ENCODE measurements at regions not wholly inside any gene's neighbourhood (a gene's known extent, or its start where the extent isn't known, plus 50 kb on each side); places are given as distances from the start of the nearest gene placed in this dataset.

DNA sequence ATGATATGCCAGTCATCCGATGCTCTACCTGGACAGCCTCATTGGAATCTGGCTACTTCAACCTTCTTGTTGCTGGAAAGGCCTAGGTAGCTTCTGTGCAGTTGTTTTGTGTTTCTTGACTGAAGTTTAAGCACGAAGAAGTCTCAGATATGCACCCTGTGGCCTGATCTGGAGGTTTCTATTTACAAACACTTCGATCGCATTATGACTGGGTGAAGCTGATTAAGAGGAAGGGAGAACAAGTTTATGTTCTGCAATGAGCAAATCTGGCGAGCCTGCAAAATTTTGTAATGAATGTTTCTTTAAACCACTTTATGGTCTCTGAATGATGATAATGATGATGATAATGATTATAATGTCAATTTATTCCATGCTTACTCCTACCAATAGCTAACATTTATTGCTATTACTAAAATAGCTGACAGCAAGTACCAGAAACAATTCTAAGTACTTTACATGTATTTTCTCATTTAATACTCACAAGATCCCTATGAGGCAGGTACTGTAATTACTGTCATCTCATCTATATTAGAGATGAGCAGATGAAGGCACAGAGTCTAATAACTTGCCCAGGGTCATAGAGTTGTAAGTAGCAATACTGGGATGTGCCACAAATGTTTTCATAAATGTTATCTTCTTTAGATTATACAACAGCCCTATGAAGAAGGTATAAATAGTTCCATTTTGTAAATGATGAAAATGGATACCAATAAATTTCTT lies 126.1 kb upstream of the UST start:
- H3K27me3 ChIP-seq = no peaks in the 10 kb centered on the region
- H3K36me3 ChIP-seq = no peaks in the 10 kb centered on the region
- 94% methylated on average over 5 of the region's 5 CpGs for WGBS
- intact Hi-C loops (cut with DNase I) = no loop called here
- no peak overlapping the region for H3K27ac ChIP-seq (replicated peaks in 1 of 4)
- TF ChIP-seq EP300 (IDR thresholded peaks at IDR 0.05) (no peak), POLR2AphosphoS5 (IDR thresholded peaks at IDR 0.05) (no peak), POLR2A (IDR thresholded peaks at IDR 0.05; ENCODE audit: low read depth) (no peak)
- TF ChIP-seq, protein P1, sequence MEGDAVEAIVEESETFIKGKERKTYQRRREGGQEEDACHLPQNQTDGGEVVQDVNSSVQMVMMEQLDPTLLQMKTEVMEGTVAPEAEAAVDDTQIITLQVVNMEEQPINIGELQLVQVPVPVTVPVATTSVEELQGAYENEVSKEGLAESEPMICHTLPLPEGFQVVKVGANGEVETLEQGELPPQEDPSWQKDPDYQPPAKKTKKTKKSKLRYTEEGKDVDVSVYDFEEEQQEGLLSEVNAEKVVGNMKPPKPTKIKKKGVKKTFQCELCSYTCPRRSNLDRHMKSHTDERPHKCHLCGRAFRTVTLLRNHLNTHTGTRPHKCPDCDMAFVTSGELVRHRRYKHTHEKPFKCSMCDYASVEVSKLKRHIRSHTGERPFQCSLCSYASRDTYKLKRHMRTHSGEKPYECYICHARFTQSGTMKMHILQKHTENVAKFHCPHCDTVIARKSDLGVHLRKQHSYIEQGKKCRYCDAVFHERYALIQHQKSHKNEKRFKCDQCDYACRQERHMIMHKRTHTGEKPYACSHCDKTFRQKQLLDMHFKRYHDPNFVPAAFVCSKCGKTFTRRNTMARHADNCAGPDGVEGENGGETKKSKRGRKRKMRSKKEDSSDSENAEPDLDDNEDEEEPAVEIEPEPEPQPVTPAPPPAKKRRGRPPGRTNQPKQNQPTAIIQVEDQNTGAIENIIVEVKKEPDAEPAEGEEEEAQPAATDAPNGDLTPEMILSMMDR (IDR thresholded peaks at IDR 0.05) = no peak
- H3K4me3 ChIP-seq = no peak overlapping the region
- no peaks in the 10 kb centered on the region for H3K9me3 ChIP-seq
- H3K4me1 ChIP-seq = peaks cover 0 to 6% (median 4%) of the 10 kb centered on the region in 4 donors
- DNase-seq (ENCODE audit: extremely low spot score) = no peak

DNA sequence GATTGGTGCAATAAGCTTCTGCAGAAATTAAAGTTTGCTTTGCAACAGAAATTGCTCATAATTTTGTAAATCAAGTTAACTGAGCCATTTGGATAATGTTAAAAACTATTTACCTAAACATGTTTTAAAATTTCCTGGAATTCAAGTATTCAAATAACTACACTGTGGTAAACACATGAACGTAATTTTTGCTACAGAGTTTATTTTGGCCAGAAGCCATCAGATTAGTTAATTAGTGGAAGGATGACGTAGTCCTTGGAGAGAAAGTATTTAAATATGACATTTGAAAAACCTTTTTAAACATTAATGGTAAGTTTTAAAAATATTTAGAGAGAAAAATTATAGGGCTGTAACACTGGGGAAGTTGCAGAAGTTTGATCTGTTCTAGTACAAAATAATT lies 121.2 kb upstream of the UST start:
- H3K27ac ChIP-seq (replicated peaks in 1 of 4) = no peak overlapping the region
- 17% methylated on average over 2 of the region's 2 CpGs for WGBS
- DNase-seq (ENCODE audit: extremely low spot score) = no peak
- H3K4me1 ChIP-seq = peaks cover 0 to 31% (median 27%) of the 10 kb centered on the region in 4 donors
- H3K36me3 ChIP-seq = no peaks in the 10 kb centered on the region
- TF ChIP-seq POLR2AphosphoS5 (IDR thresholded peaks at IDR 0.05) = no peak
- H3K9me3 ChIP-seq = no peaks in the 10 kb centered on the region
- no peak overlapping the region for H3K4me3 ChIP-seq
- intact Hi-C loops (cut with DNase I) = no loop called here
- no peaks in the 10 kb centered on the region for H3K27me3 ChIP-seq

DNA sequence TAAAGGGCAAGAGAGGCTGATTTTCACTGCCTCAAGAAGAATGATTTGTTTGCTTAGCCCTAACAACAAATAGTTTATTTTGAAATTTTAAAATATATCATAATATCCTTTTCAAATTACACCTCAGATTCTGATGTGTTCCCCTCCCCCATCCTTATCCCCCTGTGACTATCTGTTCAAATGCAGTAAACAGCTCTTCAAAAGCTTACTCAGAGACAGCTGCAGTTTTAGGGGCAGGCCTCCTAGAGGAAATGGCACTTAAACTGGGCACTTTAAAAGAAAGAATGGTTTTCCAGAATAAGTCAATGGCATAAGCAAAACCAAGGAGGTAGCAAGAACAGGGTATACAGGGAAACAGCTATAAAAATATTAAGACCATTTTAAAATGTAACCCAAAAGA lies 118.6 kb upstream of the UST start:
- no peak overlapping the region for H3K4me3 ChIP-seq
- H3K9me3 ChIP-seq = no peaks in the 10 kb centered on the region
- H3K36me3 ChIP-seq = no peaks in the 10 kb centered on the region
- TF ChIP-seq, protein P1 (IDR thresholded peaks at IDR 0.05) = no peak
- TF ChIP-seq POLR2A (IDR thresholded peaks at IDR 0.05; ENCODE audit: low read depth) (no peak), EP300 (IDR thresholded peaks at IDR 0.05) (no peak), POLR2AphosphoS5 (IDR thresholded peaks at IDR 0.05) (no peak)
- H3K27ac ChIP-seq (replicated peaks in 1 of 4) = peak overlapping the region in 1 of 4 donors; percentile 37
- no peaks in the 10 kb centered on the region for H3K27me3 ChIP-seq
- peaks cover 0 to 31% (median 27%) of the 10 kb centered on the region in 4 donors for H3K4me1 ChIP-seq
- no peak for DNase-seq (ENCODE audit: extremely low spot score)
- intact Hi-C loops (cut with DNase I) = no loop called here

DNA sequence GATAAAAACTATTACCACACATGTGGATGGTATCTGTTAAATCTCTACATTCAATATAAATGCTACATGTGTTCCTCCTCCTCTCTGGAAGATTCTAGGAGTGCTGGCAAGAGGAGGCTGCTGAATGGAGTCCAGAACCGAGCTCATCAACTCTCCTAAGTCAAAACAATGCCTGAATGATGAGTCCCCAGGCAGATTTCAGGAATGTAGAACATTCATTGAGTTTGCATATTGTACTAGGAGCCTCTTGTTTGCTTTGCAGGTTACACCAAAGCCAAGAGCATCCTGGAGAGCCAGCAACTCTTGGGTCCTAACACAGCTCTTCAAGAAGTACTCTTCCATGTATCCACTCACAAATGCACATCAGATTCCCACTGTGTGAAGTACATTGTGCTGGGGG lies 117.6 kb upstream of the UST start:
- TF ChIP-seq POLR2A (IDR thresholded peaks at IDR 0.05; ENCODE audit: low read depth) (no peak), POLR2AphosphoS5 (IDR thresholded peaks at IDR 0.05) (no peak), EP300 (IDR thresholded peaks at IDR 0.05) (no peak)
- TF ChIP-seq, protein P1 (IDR thresholded peaks at IDR 0.05) = no peak
- peaks cover 0 to 27% (median 25%) of the 10 kb centered on the region in 4 donors for H3K4me1 ChIP-seq
- WGBS = 38% methylated on average over 1 of the region's 1 CpG
- intact Hi-C loops (cut with DNase I) = no loop called here
- no peak for DNase-seq (ENCODE audit: extremely low spot score)
- no peaks in the 10 kb centered on the region for H3K36me3 ChIP-seq
- H3K4me3 ChIP-seq = no peak overlapping the region
- no peaks in the 10 kb centered on the region for H3K27me3 ChIP-seq
- H3K9me3 ChIP-seq = no peaks in the 10 kb centered on the region
- peak overlapping the region; percentile 24 to 56 (median 34) for H3K27ac ChIP-seq (replicated peaks in 1 of 4)

DNA sequence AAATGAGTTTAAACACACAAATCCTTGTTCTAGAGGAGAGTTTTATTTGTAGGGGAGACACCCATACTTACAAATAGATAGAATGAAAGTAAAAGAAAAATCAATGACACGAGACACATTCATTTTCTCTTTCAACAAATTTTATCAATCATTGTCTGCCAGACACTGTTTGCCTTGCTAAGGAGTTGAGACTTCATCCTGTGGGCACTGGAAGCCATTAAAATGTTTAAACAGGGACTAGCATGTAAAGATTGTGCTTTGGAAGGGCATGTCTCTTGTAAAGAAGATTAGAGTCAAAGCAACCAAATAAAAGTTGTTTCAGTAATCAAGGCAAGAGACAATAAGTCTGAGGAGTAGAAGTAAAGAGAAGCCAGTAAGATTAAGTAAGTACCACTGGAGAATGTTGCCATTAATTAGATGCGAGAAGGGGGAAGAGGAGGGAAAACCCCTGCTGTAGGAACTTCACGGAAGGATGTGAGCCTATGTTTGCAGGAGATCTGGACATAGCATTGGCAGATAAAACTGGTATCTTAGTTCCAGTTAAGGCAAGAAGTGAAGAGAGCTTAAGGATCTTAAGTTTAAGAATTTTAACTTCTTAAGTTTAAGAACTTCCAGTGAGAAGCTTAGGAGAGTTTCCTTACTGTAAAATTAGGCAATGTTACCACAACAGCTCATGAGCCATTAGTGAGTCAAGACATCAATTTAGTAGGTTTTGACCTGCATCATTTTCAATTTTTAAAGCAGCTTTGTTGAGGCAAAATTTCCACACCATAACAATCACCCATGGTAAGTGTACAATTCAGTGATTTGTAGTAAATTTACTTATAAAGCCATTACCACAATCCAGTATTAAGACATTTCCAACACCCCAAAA lies 117.0 kb upstream of the UST start:
- Histone ChIP-seq H3K4me1 (peaks cover 0 to 27% (median 24%) of the 10 kb centered on the region in 4 donors), H3K9me3 (no peaks in the 10 kb centered on the region), H3K36me3 (no peaks in the 10 kb centered on the region), H3K27ac (replicated peaks in 1 of 4) (peak overlapping the region in 1 of 4 donors; percentile 56), H3K4me3 (no peak overlapping the region), H3K27me3 (no peaks in the 10 kb centered on the region)
- DNase-seq (ENCODE audit: extremely low spot score) = no peak
- TF ChIP-seq POLR2AphosphoS5 (IDR thresholded peaks at IDR 0.05) = no peak
- TF ChIP-seq EP300 (IDR thresholded peaks at IDR 0.05) = no peak
- TF ChIP-seq POLR2A (IDR thresholded peaks at IDR 0.05; ENCODE audit: low read depth) = no peak
- TF ChIP-seq, protein P1 (IDR thresholded peaks at IDR 0.05) = no peak
- intact Hi-C loops (cut with DNase I) = no loop called here
- 75% methylated on average over 3 of the region's 3 CpGs for WGBS

Data from esophagus muscularis mucosa (tissue), 4 donors.